HG03135 (cell line): ENCODE measurements at regions not wholly inside any gene's neighbourhood (a gene's known extent, or its start where the extent isn't known, plus 50 kb on each side); places are given as distances from the start of the nearest gene placed in this dataset.

Experiments used
- ATAC-seq: cut with Tn5 transposase; IDR thresholded peaks from one replicate; pipeline ENCODE4 v1.9.1; 2021; ENCODE audit warnings: mild to moderate bottlenecking, moderate library complexity; ENCODE audit not compliant: unreplicated experiment

DNA sequence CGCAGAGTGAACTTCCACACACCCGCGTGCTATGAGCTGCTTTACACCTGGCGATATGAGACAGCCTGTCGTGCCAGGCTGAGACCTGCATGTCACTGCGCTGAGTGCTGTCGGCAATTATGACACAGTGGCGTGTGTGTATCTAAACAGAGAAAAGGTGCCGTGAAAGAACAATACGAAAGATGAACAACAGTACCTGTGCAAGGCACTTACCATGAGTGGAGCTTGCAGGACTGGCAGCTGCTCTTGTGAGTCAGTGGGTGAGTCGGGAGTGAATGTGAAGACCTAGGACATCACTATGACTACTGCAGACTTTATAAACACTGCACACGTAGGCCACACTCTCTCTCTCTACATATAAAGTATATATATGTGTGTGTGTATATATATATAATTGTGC, 68.5 kb upstream of the DUSP22 start:
- ATAC-seq = no peak

DNA sequence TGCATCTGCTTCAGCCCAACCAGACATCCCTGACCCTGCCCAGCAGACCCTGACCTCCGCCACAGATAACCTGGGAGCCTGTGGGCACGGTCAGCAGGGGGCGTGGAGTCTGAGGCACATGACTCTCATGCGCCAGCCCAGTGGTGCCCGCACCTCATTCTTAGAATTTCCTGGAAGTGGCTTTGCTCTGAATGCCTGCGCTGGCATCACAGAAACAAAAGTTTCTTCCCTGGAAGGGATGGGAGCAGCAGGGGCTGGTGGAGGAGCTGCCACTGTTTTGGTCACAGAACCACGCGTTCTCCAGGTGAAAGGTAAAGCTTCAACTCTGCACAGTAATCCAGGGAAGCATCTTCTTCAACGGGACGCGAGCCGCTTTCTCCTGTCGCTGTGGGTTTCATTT, 67.9 kb upstream of the DUSP22 start:
- no peak for ATAC-seq

DNA sequence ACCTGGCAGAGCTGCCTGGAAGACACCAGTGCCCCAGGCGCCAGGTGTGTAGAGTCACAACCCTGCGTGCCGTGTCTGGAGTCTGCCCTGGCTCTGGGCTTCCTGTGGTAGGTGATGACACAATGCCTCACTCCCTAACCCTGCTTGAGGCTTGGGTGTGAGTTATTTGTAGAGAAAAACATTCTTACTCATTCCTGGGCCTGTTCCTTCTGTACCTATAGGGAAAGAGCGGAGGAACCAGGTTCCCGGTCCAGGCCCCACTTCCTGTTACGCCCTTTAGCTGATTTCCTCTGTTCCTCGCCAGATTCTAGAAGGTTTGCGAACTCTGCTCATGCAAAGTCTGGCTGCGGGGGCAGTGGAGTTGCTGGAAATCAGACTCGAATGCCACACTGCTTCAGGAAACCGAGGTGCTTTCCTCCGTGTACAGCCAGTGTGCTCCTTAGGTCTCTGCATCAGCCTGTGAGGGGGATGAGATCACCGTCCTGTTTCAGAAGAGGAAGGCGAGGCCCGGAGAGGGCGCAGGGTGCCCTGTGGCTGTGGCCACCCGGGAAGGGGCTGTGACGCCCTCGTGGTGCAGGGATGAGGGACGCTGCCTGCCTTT, 67.1 kb upstream of the DUSP22 start:
- no peak for ATAC-seq

DNA sequence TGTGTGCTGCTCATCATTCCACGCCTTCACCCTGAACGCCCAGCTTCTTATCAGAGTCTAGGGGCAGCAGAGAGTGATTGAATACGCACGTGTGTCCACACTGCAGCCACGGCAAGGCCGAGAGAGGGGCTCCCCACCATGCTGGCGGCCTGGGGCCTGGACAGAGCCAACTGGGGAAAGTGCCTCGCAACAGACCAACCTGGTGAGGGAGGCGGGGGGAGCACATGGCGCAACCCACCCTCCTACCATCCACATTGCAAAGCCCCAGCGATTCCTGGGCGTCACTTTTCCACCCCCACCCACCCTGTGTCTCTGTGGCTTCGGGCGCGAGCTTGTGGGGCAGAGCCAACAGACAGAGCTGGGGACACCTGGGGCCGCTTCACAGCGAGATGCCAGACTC, 66.4 kb upstream of the DUSP22 start:
- ATAC-seq = no peak

DNA sequence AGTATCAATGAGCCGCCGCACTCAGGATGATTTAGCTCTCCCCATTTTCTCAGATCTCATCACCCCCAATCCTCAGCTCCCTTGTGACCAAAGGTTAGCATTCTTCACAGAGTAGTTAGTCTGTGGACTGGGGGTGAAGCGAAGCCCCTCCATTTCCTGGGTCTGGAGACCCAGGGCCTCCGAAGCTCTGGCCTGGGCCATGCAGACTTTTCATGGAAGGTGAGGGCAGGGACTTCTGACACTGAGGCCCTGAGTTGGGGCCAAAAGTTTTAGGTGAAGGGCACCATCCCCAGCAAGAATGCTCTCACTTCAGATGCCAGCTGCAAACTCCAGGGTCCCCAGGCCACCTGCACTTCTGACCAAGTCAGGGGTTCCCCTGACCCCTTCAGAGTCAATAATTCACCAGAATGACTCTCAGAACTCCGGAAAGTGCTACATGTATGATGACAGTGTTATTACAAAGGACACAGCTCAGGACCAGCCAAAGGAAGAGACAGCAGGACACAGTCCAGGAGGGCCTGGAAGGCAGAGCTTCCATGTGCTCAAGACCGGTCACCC, 65.7 kb upstream of the DUSP22 start:
- peak; percentile 32 for ATAC-seq

DNA sequence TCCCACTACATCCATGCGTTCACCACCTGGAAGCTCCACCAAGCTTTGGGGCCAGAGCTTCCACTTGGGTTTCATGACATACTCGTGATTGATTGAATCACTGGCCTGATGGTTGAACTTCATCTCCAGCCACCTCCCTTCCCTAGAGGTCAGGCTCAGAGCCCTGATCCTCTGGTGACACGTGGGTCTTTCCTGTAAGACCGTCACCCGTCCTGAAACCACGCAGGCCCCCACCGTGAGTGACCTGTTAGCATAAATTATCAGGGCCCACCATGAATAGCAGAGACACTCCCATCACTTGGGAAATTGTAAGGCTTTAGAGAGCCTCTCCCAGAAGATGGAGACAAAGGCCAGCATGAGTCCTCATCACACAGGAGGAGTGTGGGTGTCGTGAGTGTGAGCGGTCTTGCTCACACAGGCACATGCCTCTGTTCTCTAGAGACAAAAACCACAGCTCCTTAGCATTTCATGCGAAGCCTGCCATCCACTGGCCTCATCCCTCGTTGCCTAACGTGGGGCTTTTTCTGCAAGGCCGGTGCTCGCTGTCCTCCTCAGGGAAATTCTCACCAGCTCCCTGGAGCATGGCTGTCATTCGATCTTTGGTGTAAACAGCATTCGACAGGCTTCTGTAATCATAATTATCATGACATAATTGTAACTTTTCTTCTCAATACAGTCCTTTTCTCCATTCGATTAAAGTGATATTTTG, 65.1 kb upstream of the DUSP22 start:
- ATAC-seq = peak; percentile 27

DNA sequence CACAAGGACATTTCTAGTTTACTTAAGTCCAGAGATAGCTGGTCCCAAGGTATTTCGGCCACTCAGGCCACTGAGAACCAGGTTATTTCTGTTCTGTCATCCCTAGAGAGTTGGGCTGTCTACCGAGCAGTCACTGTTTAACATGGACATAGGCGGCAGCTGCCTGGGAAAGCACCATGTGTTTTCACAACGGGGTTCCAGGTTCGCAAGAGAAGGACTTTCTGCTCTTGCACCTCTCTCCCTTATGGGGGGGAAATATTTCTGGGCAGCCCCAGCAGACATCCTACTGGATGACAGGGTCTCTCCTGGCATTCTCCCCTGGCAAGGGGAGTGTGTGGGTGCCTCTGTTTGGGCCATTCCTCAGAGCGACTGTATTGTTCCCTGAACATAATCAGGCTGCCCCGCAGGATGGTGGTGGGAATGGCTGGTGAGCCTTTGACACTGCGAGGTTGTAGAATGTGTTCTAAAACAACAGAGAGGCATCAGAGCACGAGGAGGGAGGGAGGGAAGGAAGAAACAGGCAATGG, 64.4 kb upstream of the DUSP22 start:
- ATAC-seq = peak; percentile 26

DNA sequence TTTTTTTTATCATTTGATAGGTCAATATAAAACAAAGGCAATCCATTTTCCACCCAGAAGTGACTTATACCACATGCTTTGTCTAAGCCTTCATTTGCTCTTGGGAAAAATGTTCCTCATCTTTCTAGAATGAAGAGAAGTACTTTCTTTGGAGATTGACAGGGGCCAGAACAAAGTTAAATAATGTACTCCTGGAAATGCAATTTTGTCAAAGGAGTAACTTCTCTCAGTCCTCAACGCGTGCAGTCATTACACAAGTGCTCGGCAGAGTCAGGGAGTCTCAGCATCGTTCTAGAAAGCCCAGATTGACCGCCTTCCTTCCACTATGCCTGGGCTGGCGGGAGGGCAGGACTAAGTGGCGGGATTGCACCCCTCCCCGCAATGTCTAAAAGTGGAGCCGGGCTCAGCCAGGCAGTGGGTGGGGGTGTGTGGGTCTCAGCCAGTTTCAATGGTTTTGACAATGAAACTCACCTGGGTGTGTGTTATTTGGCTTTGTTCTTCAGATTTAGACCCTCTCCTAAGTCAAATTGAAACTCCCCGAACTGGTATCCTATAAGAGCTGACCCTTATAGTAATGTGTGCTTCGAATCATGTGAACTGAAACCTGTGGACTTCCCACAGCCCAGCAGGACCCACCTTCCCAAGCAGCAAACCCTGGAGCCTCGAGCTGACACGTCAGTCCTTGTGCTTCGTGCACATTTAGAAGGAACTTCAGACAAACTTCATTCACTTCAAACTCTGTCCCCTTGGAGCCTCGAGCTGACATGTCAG, 63.2 kb upstream of the DUSP22 start:
- ATAC-seq = peak; percentile 35

DNA sequence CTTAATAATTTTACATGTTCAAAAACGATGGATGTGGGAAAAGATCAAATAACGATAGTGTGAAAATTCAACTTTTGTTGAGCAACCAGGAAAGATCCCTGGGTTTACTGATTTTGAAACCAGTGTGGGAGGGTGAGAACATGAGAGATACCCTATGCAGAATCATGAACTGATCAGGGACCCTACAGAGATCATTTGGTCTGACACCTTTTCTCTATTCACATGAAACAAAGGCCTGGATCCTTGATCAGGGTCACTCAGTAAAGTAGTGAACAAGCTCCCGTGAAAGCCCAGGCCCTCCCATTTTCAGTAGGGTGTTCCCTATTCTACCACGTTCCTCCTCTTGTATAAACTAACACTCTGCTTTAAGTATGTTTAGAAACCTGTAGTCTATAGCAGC, 60.5 kb upstream of the DUSP22 start:
- no peak for ATAC-seq

DNA sequence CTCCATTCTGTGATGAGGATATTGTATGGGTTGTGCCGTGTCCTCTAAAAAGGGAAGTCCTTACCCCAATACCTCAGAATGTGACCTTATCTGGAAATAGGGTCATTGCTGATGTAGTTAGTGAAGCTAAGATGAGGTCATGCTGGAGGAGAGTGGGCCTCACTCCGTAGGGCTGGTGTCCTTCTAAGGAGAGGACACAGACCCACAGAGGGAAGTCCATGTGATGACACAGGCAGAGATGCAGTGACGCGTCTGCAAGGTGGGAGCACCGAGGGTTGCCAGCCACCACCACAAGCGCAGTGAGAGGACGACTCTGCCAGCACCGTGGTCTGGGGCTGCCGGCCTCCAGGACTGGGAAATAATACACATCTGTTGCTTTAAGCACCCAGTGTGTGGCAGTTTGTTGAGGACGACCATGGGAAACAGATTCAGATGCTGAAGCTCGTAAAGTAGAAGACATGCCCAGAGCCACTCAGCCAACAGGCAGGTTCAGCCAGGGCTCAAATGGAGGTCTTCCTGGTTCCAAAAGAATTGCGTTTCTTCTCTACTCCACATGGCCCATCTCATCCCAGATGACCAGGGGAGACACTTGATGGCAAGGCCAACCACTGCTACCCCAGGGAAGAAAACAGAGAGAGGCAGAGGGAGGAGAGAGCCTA, 59.2 kb upstream of the DUSP22 start:
- ATAC-seq = no peak

DNA sequence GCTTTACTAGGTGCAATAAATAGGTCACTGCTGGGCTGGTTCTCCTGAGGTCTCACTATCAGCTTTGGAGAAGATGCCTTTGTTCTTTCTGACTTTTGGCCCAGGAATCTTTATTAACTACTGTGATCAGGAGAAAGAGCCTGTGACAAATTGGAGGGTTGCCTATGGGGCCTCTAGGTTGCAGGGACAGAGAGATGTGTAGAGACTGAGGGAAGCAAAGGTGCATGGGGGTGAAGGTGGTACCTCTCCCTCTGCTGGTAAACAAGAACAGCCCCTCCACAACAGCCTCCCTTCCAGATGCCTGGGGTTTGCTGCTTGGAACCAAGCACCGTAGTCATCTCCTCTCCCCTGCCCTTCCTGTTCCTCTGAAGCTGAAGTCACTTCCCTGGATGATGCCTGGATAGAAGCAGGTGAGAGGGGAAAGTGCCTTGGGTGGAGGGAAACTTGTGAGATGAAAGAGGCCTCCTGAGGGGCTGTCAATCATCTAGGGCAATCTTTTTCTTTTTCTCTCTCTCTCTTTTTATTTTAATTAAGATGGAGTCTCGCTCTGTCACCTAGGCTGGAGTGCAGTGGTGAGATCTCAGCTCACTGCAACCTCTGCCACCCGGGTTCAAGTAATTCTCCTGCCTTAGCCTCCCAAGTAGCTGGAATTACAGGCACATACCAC, 57.4 kb upstream of the DUSP22 start:
- ATAC-seq = no peak

DNA sequence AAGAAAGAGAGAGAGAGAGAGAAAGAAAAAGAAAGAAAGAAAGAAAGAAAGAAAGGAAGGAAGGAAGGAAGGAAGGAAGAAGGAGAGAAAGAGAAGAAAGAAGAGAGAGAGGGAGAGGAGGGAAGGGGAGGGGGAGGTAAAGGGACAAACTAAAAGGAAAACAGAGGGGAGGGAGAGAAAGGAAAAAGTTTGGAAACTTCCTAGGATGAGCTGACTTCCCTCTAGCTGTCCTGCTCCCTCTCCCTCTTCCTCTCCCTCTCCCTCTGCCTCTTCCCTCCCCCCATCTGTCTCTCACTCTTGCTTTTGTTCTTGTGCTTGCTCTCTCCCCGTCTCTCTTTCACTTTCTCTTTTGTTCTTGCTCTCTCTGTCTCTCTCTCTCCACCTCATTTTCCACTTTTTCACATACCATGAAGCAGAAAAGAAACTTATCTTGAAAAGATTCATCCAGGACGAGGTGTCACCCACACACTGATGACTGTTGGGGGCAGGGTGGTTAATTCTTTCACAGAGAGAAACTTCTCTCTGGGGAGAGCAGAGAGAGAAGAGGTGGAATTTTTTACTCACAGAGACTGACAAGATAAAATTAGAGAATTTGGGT, 56.4 kb upstream of the DUSP22 start:
- ATAC-seq = peak; percentile 52

DNA sequence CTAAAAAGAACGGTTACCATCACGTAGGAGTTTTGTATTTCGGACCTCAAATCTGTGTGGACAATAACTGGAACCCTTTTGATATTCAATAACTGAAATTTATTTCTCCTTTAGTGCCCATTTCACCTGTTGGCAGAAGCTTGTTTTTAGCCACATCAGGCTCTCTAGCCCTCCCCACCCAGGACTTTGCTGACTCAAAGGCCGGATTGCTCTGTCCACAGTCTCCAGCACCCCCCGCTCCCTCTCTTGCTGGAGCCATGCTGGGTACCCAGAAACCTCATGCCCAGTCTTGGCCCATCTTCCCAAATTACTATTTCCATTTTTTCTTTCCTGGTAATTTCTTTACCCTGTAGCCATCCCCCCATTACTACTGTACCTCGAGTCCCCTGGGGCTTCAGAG, 55.8 kb upstream of the DUSP22 start:
- ATAC-seq = no peak

DNA sequence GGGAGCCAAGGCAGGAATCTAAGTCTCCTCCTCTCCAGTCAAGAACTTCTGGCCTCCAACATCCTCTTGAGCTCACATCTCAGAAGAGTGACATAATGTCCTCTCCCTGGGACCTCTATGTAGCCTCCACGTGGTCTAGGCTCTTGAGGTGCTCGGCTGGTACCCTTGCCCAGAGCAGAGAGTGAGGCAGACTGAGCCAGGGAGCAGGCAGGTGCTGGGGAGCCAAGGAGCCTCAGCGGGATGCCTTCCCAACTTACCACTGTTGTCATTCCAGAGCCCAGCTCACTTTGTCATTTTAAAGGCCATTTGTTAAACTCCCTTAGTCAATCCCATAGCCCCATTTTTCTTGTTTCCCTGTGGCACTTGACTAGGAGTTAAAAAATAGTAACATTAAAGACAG, 52.1 kb upstream of the DUSP22 start:
- ATAC-seq = no peak

DNA sequence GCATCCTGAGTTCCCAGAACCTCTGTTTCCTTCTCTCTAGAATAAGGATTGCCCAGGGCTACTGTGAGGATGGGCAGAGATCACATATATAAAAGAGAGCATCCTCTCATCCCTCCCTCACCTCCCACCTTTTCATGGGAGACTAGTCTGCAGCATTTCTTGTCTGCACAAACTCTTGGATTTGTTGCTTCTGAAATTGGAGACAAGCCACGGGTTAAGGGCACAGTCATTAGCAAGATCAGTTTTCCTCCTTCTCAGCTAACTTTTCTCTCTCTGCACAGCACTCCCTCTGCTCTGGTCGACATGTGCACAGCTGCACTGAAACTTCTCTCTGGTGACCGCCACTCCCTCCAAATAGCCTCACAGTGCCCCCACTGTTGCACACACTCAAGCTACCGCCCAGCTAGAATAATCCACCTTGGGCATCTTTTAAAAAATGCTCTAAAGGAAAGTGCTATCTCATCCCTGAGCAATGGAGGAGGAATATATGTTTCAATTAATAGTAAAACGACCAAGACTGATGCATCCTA, 50.9 kb upstream of the DUSP22 start:
- ATAC-seq = no peak
